ENCODE measurements at regions not wholly inside any gene's neighbourhood (a gene's known extent, or its start where the extent isn't known, plus 50 kb on each side); places are given as distances from the start of the nearest gene placed in this dataset.

DNA sequence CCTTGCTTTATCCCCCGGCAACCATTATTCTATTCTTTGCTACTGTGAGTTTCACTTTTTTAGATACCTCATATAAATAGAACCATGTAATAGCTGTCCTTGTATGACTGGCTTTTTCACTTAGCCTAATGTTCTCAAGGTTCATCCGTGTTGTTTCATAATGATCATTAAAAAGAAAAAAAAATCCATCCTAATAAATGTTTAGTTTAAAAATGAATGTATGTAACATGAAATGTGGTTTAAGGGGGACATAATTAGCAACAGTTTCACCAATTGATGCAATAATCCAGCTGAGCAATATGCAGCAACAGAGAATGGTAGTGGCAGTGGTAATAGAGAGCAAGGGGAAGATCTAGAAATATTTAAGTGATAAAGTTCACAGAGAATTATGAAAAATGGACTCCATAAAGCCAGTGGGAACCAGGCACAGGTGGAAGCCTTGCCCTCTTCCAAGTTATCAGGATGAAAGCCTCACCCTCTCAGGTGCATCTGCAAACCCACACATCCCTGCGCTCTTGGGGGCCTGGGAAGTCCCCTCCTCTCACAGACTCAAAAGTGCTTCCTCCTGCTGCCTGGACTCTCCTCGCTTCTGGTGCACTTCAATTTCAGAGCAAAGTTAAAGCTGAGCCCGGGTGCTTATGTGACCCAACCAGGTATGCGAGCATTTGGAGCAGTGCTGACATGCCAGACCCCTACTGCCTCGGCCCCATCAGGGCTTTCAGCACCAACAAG lies 1403.3 kb upstream of the SLC39A10 start:
- H4K8ac ChIP-seq (ENCODE audit: extremely low read depth, insufficient read depth, low read length): no peak overlapping the region; the same call in 1 of the 2 replicates
- no peaks in the 10 kb centered on the region for H3K23me2 ChIP-seq (ENCODE audit: low read depth, low read length)
- H3K4me2 ChIP-seq (ENCODE audit: insufficient read depth in 1 of 2, low read depth in 2 of 2, low read length in 2 of 2): no peak overlapping the region
- H3K18ac ChIP-seq (ENCODE audit: extremely low read depth, low read length): no peak overlapping the region; the same call in 1 of the 2 replicates
- H2BK120ac ChIP-seq (replicated peaks; ENCODE audit: low read depth, low read length): no peak overlapping the region
- no peak overlapping the region for H3K56ac ChIP-seq (replicated peaks; ENCODE audit: insufficient read length, low read depth, low read length)
- H2BK12ac ChIP-seq (ENCODE audit: low read depth, low read length): no peak overlapping the region
- no peaks in the 10 kb centered on the region for H3K9me3 ChIP-seq (ENCODE audit: insufficient read depth in 2 of 2, low read depth in 1 of 2, low read length in 1 of 2)
- H4K91ac ChIP-seq (replicated peaks; ENCODE audit: insufficient read length, low read length): no peak overlapping the region
- no peak overlapping the region for H3K14ac ChIP-seq (ENCODE audit: insufficient read length)
- no peaks in the 10 kb centered on the region for H3K36me3 ChIP-seq (ENCODE audit: control insufficient read depth in 2 of 4, insufficient read depth in 4 of 4, low read length in 3 of 4)
- H2BK20ac ChIP-seq (ENCODE audit: low read length): no peak overlapping the region
- ChIA-PET POLR2A (ENCODE audit: partially characterized antibody) (no interaction called here), CTCF (ENCODE audit: partially characterized antibody) (interaction anchor here (0.6 to 0.8 kb wide), 2 partner anchors 318 to 1073 kb away, joined by 3 to 4 read pairs; no protein-coding TSS in a partner anchor)
- TF ChIP-seq EGR1 (IDR thresholded peaks at IDR 0.05; ENCODE audit: borderline replicate concordance, low read depth, low read length): no peak
- TF ChIP-seq CTBP2 (IDR thresholded peaks at IDR 0.05; ENCODE audit: borderline replicate concordance, insufficient read depth, insufficient read length, low read length): no peak
- TF ChIP-seq KDM5A (IDR thresholded peaks at IDR 0.05; ENCODE audit: low read length): no peak
- no peak for TF ChIP-seq RBBP5 (IDR thresholded peaks at IDR 0.05; ENCODE audit: borderline replicate concordance, low read depth, low read length)
- no peak for TF ChIP-seq SRF (IDR thresholded peaks at IDR 0.05; ENCODE audit: low read depth, low read length)
- TF ChIP-seq ZNF274 (IDR thresholded peaks at IDR 0.05; ENCODE audit: borderline replicate concordance, extremely low read depth, low read length): no peak
- no peak for TF ChIP-seq ASH2L (IDR thresholded peaks at IDR 0.05; ENCODE audit: low read length)
- TF ChIP-seq GABPA (IDR thresholded peaks at IDR 0.05; ENCODE audit: borderline replicate concordance, insufficient read depth, low read length): no peak
- TF ChIP-seq EZH2 (IDR thresholded peaks at IDR 0.05; ENCODE audit: low read depth, low read length, severe bottlenecking): no peak
- TF ChIP-seq NANOG (IDR thresholded peaks at IDR 0.05; ENCODE audit: insufficient read depth, low read depth, low read length, poor library complexity, severe bottlenecking): no peak
- no peaks in the 10 kb centered on the region for H3K4me1 ChIP-seq (replicated peaks in 1 of 4; ENCODE audit: control insufficient read depth in 3 of 4, insufficient read depth in 4 of 4, low read length in 3 of 4)
- WGBS, 2 experiments (ENCODE audit: extremely low coverage in 1 of 2, insufficient coverage in 1 of 2, insufficient read length in 1 of 2, insufficient replicate concordance in 2 of 2, low coverage in 1 of 2, low lambda C conversion rate in 2 of 2, missing lambda C conversion rate in 1 of 2): 91% methylated on average over 7 of the region's 7 CpGs; no CpG with 5 or more reads in 1 of the 2 experiments
- H4K20me1 ChIP-seq (replicated peaks in 1 of 2; ENCODE audit: control insufficient read depth in 1 of 2, insufficient read depth in 2 of 2, low read length in 2 of 2): no peaks in the 10 kb centered on the region
- no peak overlapping the region for H4K5ac ChIP-seq (ENCODE audit: insufficient read length, low read depth, low read length)
- H3K4me3 ChIP-seq (ENCODE audit: extremely low read depth in 1 of 4, insufficient read depth in 2 of 4, low read depth in 3 of 4, low read length in 4 of 4): no peak overlapping the region
- no peaks in the 10 kb centered on the region for H3K79me2 ChIP-seq (ENCODE audit: control insufficient read depth in 1 of 2, insufficient read depth in 2 of 2, low read length in 2 of 2)
- H2AK5ac ChIP-seq (ENCODE audit: low read depth, low read length): no peak overlapping the region
- DNase-seq (ENCODE audit: low read depth in 1 of 2, low spot score in 2 of 2) (no peak), FAIRE-seq (no peak)
- H2AFZ ChIP-seq (ENCODE audit: low read length): no peak overlapping the region
- H3K79me1 ChIP-seq (ENCODE audit: low read depth, low read length): no peaks in the 10 kb centered on the region
- no peak overlapping the region for H3K9ac ChIP-seq (replicated peaks in 1 of 4; ENCODE audit: extremely low read depth in 1 of 4, low read depth in 3 of 4, low read length in 3 of 4)
- no peak overlapping the region for H3K23ac ChIP-seq (ENCODE audit: insufficient read length)
- H2BK5ac ChIP-seq (ENCODE audit: low read depth, low read length): no peak overlapping the region
- H3K27me3 ChIP-seq (replicated peaks in 1 of 4; ENCODE audit: control insufficient read depth in 3 of 4, extremely low read depth in 1 of 4, insufficient read depth in 3 of 4, low read length in 3 of 4): no peaks in the 10 kb centered on the region
- no peak overlapping the region for H3K27ac ChIP-seq (ENCODE audit: low read depth, low read length)
- H3K4ac ChIP-seq (replicated peaks; ENCODE audit: insufficient read length, low read depth, low read length): no peak overlapping the region
- no peak overlapping the region for H2BK15ac ChIP-seq (ENCODE audit: low read length)
